Heart left ventricle (tissue), 16 donors: ENCODE measurements at regions not wholly inside any gene's neighbourhood (a gene's known extent, or its start where the extent isn't known, plus 50 kb on each side); places are given as distances from the start of the nearest gene placed in this dataset.

Experiments used
- ATAC-seq, 4 donors: fragments of 200-7000 bp; cut with Tn5 transposase; one replicate each; pipeline ENCODE4 v1.9.1; 2020 to 2022; ENCODE audit warnings: moderate library complexity in 4 of 4, mild to moderate bottlenecking in 3 of 4, moderate number of reproducible peaks in 1 of 4
- DNase-seq, 5 donors: peaks; one replicate each; pipeline ENCODE4 v3.0.0-alpha.2; 2020
- H3K27ac ChIP-seq, 12 donors: fragments of 200-600 bp; sonication (generic) in 4 of 12; one replicate each; pipeline versions ENCODE4 v1.5.0 to v1.8.0; 2016 to 2022; ENCODE audit warnings: mild to moderate bottlenecking in 2 of 12
- H3K27me3 ChIP-seq, 9 donors: fragments of 200-600 bp; sonication (generic) in 2 of 9; one replicate each; pipeline versions ENCODE4 v1.5.1 to v1.8.0; 2016 to 2022; ENCODE audit warnings: mild to moderate bottlenecking in 3 of 9
- H3K36me3 ChIP-seq, 9 donors: fragments of 200-600 bp; sonication (generic) in 2 of 9; one replicate each; pipeline versions ENCODE4 v1.5.0 to v1.8.0; 2018 to 2022; ENCODE audit warnings: mild to moderate bottlenecking in 2 of 9
- H3K4me1 ChIP-seq, 12 donors: fragments of 200-600 bp; sonication (generic) in 4 of 12; one replicate each; pipeline versions ENCODE4 v1.5.0 to v1.8.0; 2016 to 2022; ENCODE audit warnings: mild to moderate bottlenecking in 3 of 12
- H3K4me3 ChIP-seq, 12 donors: fragments of 200-600 bp; sonication (generic) in 4 of 12; one replicate each; pipeline versions ENCODE4 v1.5.0 to v1.8.0; 2017 to 2022; ENCODE audit warnings: mild to moderate bottlenecking in 9 of 12, moderate library complexity in 4 of 12
- H3K9me3 ChIP-seq, 12 donors: fragments of 200-600 bp; sonication (generic) in 4 of 12; one replicate each; pipeline versions ENCODE4 v1.5.0 to v1.8.0; 2016 to 2022; ENCODE audit warnings: mild to moderate bottlenecking in 1 of 12
- POLR2A ChIP-seq, 2 donors: fragments of 450-650 bp; IDR thresholded peaks; one replicate each; pipeline ENCODE4 v1.6.1; 2017; ENCODE audit warnings: antibody characterized with exemption in 2 of 2, mild to moderate bottlenecking in 2 of 2, moderate library complexity in 2 of 2
- WGBS, 4 donors: extraction: QIAGEN DNeasy Blood & Tissue Kit in 2 of 4; methylation state at CpG; one replicate each; pipeline versions ENCODE4 v1.1.5 to v1.1.7; 2013 to 2018; 5-methylcytosine and 5-hydroxymethylcytosine counted together
- intact Hi-C, 10 donors: fragments of 100-400 bp; cut with DNase I; formaldehyde crosslinking; loops; one replicate each; pipeline versions ENCODE4 v1.11.1 to v1.14.2; 2022
- TF ChIP-seq, protein P1 (sequence below), 12 donors: fragments of 200-600 bp; sonication (generic) in 4 of 12; IDR thresholded peaks; one replicate each; pipeline versions ENCODE4 v1.5.0 to v1.8.0; 2018 to 2022; ENCODE audit warnings: antibody characterized with exemption in 12 of 12, mild to moderate bottlenecking in 5 of 12
- donor health status: ischemic (EF 13 %, LVEDD 7.1; RV severe dilation, severe dysfunction).
- donor health status: healthy with polysubstance abuse.
- donor health status: DM: no; HTN: yes; CAD: no.
- donor health status: DM: no; HTN: no; CAD: no.
- donor health status: ischemic (EF 25% LVEDD 6.9; RV normal size, moderate dysfunction).
- donor health status: ischemic (EF 25% LVEDD 5.7; RV mildly dilated, moderate dysfunction).
- donor health status: healthy.
- donor health status: DM: yes; HTN: yes; CAD: no.
- donor health status: ischemic (EF 35%, LVEDD 5.7; RV mildly dilated, moderate dysfunction).
- donor health status: nonischemic (EF 11% LVEDD 7.7; RV severe dilation, severe dysfunction).
- donor health status: DM: yes; HTN: yes; CAD: no.
- donor health status: PGD.
- donor health status: ischemic (EF 29% LVEDD 5.4; RV normal size, mild dysfunction).
- donor health status: nonischemic (EF 23%, LVEDD 6.1; RV moderate dilation, normal function).

DNA sequence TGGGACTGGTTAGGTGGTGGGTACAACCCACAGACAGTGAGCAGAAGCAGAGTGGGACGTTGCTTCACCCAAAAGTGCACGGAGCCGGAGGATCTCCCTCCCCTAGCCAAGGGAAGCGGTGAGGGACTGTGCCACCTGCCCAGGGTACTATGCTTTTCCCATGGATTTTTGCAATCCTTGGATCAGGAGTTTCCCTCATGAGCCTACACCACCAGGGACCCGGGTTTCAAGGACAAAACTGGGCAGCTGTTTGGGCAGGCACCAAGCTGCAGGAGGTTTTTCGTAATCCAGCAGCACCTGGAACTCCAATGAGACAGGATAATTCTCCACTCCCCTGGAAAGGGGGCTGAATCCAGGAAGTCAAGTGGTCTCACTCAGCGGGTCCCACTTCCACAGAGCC is 209.1 kb upstream of the CXCL12 start:
- H3K4me3 ChIP-seq, result no peak overlapping the region
- no peak for ATAC-seq
- no peak for TF ChIP-seq POLR2A (IDR thresholded peaks at IDR 0.05)
- TF ChIP-seq, protein P1, sequence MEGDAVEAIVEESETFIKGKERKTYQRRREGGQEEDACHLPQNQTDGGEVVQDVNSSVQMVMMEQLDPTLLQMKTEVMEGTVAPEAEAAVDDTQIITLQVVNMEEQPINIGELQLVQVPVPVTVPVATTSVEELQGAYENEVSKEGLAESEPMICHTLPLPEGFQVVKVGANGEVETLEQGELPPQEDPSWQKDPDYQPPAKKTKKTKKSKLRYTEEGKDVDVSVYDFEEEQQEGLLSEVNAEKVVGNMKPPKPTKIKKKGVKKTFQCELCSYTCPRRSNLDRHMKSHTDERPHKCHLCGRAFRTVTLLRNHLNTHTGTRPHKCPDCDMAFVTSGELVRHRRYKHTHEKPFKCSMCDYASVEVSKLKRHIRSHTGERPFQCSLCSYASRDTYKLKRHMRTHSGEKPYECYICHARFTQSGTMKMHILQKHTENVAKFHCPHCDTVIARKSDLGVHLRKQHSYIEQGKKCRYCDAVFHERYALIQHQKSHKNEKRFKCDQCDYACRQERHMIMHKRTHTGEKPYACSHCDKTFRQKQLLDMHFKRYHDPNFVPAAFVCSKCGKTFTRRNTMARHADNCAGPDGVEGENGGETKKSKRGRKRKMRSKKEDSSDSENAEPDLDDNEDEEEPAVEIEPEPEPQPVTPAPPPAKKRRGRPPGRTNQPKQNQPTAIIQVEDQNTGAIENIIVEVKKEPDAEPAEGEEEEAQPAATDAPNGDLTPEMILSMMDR (IDR thresholded peaks at IDR 0.05), result no peak
- peaks cover 0 to 8% (median 0%) of the 10 kb centered on the region in 9 donors for H3K27me3 ChIP-seq
- no peak for DNase-seq
- WGBS, 4 donors, result 81 to 98% (median 85%) methylated on average over 6 to 7 of the region's 7 CpGs
- intact Hi-C loops, result no loop called here
- no peaks in the 10 kb centered on the region for H3K4me1 ChIP-seq
- H3K9me3 ChIP-seq, result peaks cover 0 to 7% (median 0%) of the 10 kb centered on the region in 12 donors
- no peaks in the 10 kb centered on the region for H3K36me3 ChIP-seq
- H3K27ac ChIP-seq, result no peak overlapping the region

DNA sequence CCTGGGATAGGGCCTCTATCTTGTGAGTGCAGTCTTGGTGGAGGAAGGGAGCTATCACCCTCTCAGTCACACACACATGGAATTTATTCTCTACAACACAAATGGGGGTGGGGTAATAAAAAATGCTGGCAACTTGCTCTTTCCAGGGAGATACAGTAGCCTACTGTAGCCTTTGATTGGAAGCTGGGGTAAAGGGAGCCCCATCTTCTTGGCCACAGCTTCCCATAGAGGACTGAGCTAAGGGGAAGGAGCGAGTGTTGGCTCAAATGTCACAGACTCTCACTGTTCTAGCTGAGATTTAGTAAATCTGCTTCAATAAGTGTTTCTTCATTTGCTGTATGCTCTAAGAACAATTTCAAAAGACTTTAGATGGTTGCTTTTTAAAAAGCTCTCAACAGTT is 222.2 kb upstream of the CXCL12 start:
- ATAC-seq, result no peak
- TF ChIP-seq POLR2A (IDR thresholded peaks at IDR 0.05), result no peak
- TF ChIP-seq, protein P1 (IDR thresholded peaks at IDR 0.05), result no peak
- WGBS, 4 donors, result 82 to 100% (median 96%) methylated on average over 1 of the region's 1 CpG
- Histone ChIP-seq H3K36me3 (no peaks in the 10 kb centered on the region), H3K27me3 (peaks cover 0 to 9% (median 0%) of the 10 kb centered on the region in 9 donors), H3K9me3 (no peaks in the 10 kb centered on the region), H3K27ac (no peak overlapping the region), H3K4me1 (no peaks in the 10 kb centered on the region), H3K4me3 (no peak overlapping the region)
- DNase-seq, result no peak
- intact Hi-C loops, result no loop called here

DNA sequence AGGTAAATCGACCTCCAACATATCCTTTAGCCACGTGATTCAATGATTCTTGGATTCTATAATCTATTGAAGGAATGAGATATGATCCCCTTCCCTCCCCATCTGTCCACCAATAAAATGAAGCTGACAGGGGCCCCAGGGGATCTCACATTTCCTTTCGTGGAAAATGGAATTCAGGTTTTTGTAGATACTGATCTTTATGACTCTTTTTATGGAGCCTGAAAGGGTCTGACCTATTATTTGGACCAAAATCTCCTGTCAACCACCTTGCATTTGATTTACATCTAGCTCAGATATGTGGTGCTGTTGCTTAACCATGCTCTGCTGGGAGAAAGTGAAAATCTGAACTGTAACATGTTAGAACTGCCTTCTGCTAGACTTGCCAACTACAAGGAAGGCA is 234.0 kb upstream of the CXCL12 start:
- no peaks in the 10 kb centered on the region for H3K36me3 ChIP-seq
- H3K9me3 ChIP-seq, result no peaks in the 10 kb centered on the region
- WGBS, 4 donors, result 67 to 74% (median 71%) methylated on average over 3 of the region's 3 CpGs
- H3K4me3 ChIP-seq, result no peak overlapping the region
- intact Hi-C loops, result no loop called here
- H3K27ac ChIP-seq, result no peak overlapping the region
- ATAC-seq (no peak), DNase-seq (no peak)
- no peak for TF ChIP-seq POLR2A (IDR thresholded peaks at IDR 0.05)
- TF ChIP-seq, protein P1 (IDR thresholded peaks at IDR 0.05), result no peak
- H3K27me3 ChIP-seq, result no peaks in the 10 kb centered on the region
- no peaks in the 10 kb centered on the region for H3K4me1 ChIP-seq

DNA sequence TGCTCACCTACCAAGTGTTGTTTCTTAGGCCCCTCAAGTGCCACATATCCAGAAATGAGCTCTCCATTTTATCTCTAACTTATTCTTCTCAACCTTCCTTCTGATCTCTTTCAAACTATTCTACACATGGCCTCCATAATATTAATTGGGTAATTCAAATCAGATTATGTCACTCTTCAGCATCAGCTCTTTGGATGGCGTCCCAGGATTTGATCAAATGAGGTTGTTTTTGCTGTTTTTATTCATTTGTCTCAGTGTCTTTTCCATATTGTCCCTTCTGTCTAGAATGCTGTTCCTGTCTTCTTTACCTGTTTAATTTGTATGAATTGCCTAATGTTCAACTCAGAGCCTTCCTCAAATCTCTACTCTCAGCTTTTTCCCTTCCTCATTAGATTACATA is 234.6 kb upstream of the CXCL12 start:
- Histone ChIP-seq H3K9me3 (no peaks in the 10 kb centered on the region), H3K36me3 (no peaks in the 10 kb centered on the region), H3K27ac (no peak overlapping the region), H3K4me1 (no peaks in the 10 kb centered on the region), H3K27me3 (no peaks in the 10 kb centered on the region), H3K4me3 (no peak overlapping the region)
- DNase-seq (no peak), ATAC-seq (no peak)
- intact Hi-C loops, result no loop called here
- WGBS, 4 donors, result 0 to 3% (median 2%) methylated on average over 1 of the region's 1 CpG
- TF ChIP-seq POLR2A (IDR thresholded peaks at IDR 0.05), result no peak
- TF ChIP-seq, protein P1 (IDR thresholded peaks at IDR 0.05), result no peak
